Lung microvascular endothelial cell (primary cell): ENCODE measurements at regions not wholly inside any gene's neighbourhood (a gene's known extent, or its start where the extent isn't known, plus 50 kb on each side); places are given as distances from the start of the nearest gene placed in this dataset.
"Not testable (repeated sequence)": the region's sequence is repeated elsewhere in the genome, so short reads cannot be mapped to it uniquely, and the experiment has no call there.

ENCODE experiments used
- DNase-seq, 2 donors: peaks; one replicate each; pipeline versions ENCODE4 v3.0.0 to v3.0.0-alpha.2; 2010; ENCODE audit warnings: low read depth in 2 of 2

- no peak for DNase-seq
Measured at GRCh38 chr2:240240017-240240734, 99.7 kb upstream of the OTOS start.

DNA sequence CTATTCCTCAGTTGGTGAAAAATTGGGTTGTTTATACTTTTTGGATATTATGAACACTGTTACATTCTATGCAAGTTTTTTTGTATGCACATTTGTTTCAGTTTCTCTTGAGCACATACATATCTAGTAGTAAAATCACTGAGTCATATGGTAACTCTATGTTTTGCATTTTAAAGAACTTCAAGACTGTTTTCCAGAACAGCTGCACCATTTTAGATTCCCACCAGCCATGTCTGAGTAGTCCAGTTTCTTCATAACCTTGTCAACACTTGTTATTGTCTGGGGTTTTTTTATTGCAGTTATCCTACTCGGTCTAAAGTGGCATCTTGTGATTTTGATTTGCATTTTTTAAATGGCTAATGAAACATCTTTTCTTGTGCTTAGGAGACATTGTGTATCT lies 100.3 kb upstream of the OTOS start:
- no peak for DNase-seq

GRCh38 chr2:240241572-240241971 lies 101.1 kb upstream of the OTOS start:
- no peak for DNase-seq

GRCh38 chr2:240243049-240243448 lies 102.6 kb upstream of the OTOS start:
- not testable (repeated sequence) for DNase-seq

DNA sequence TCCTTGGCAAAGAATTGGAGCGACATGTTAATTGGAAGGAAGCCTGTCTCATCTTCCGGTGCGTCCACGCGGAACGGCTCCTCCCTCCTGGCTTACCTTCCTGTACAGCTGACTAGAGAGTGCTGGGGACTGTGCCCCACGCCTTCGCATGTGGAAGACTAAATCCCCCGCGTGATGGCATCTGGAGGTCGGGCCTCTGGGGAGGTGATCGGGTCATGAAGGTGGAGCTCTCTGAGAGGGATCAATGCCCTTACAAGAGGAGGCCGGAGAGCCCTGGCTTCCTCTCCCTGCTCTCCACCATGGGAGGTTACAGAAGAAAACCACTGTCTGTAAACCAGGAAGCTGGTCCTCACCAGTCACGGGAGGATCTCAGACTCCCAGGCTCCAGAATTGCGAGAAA lies 104.1 kb upstream of the OTOS start:
- peak in 1 of 2 donors; percentile 65 for DNase-seq

GRCh38 chr2:240245184-240245583 lies 104.7 kb upstream of the OTOS start:
- DNase-seq: no peak

DNA sequence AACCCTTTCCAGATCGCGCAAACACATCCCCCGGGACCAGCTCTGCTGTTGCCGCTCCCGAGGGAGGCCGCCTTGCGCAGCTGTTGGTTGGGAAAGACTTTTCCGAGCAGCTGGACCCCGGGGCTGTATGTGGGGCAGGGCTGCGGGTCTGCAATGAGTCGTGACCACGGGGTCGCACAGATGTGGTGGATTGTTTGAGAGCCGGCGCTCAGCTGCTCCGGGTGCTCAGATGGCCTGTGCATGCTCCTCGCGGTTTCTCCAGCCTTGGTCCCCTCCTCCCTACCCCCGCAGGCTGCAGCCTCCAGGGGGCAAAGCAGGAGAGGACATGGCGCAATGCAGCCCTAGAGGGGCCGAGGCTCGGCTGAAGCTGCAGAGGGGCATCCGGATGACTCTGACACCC lies 105.2 kb upstream of the OTOS start:
- DNase-seq: no peak

GRCh38 chr2:240246173-240246820 lies 105.8 kb upstream of the OTOS start:
- DNase-seq: no peak

- no peak for DNase-seq
Measured at GRCh38 chr2:240247241-240247867, 106.9 kb upstream of the OTOS start.

GRCh38 chr2:240247868-240248720 lies 107.6 kb upstream of the OTOS start:
- no peak for DNase-seq

GRCh38 chr2:240248721-240249422 lies 108.4 kb upstream of the OTOS start:
- DNase-seq: no peak

- no peak for DNase-seq
Measured at GRCh38 chr2:240249423-240250149, 109.1 kb upstream of the OTOS start.

DNA sequence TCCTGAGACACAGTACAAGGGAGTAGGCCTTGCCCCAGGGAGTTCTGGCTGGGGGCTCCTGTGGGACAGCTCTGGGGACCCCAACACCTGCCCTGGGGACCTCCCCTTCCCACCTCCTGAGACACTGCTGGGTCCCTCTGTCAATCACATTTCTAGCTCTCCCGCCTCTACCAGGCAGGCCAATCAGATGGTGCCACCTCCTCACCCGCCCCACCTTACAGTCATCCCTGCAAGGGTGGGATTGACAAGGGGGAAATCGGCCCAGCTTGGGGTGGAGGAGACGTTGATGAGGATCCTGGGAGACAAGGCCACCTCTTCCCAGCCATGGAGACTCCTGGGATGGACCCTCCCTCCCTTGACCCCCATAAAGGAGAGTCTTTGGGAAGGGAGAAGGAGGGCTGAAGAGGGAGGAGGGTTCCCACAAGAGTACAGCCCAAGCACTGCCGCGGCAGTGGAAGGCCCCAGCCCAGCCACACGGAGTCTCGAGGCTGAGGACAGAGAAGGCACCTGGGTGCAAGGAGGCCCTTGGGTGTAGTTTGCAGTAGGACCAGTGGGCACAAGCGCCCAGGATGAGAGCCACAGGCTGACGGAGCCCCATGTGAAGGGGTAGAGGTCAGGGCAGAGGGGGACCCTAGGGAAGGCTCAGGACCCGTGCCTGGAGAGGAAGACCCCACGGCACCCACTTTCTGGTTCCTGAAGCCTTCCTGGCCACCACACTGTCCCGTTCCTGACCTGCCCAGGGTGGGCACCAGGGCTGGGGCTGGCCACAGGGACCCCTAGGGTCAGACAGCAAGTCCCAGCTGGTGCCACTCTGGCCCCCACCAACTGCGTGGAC lies 109.9 kb upstream of the OTOS start:
- no peak for DNase-seq

DNA sequence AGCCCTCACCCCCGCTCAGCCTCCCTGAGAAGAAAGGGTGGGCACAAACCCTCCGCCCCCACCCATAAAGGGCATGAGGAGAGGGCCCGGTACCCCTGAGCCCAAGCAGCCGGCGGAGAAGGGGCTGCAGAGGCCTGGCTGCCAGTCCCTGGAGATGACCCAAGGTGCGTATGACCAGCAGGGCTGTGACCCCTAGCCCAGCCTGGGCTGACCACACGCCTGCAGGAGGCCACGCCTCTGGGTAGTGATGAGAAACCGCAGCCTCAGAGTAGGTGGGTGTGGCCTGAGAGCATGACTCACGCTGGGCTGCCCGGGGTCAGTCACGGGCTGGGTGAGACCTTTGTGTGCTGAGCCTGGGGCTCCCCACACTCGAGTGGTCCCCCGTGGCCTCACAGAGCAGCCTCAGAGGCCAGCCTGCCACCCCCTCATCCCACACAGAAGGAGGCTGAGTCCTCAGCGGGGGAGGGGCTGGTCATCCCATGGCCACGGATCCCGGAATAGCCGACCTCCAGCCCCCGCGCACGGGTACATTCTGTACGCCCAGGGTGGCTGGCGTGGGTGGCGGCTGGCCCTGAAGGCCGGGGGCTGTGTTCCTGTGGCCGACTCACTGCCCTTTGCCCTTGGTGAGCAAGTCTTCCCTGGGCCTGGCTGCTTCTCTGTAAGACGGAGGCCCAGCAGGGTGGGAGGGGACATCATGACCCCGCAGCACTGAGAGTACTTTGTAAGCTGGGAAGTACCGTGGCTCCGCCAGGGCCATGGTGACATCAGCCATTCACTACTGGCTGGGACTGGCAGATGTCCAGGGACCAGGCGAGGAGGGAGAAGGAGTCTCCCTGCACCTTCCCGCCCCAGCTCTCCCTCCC lies 110.8 kb upstream of the OTOS start:
- peak; percentile 64 to 92 for DNase-seq

GRCh38 chr2:240251848-240252190 lies 111.4 kb upstream of the OTOS start:
- DNase-seq: no peak

- DNase-seq: no peak
Measured at GRCh38 chr2:240252191-240252871, 111.9 kb upstream of the OTOS start.

GRCh38 chr2:240252872-240253511 lies 112.5 kb upstream of the OTOS start:
- DNase-seq: no peak
